A673 (cell line): ENCODE measurements at regions not wholly inside any gene's neighbourhood (a gene's known extent, or its start where the extent isn't known, plus 50 kb on each side); places are given as distances from the start of the nearest gene placed in this dataset.

Source experiments
- BruUV-seq: library from RNA; stranded (reverse); fragments of 400-500 nt; replicated peaks from 2 replicates; lab custom pipeline; 2021; lab: Mats Ljungman, UMichigan
- CTCF ChIA-PET: fragments of 300-600 bp; sonication (Branson Sonifier 250); formaldehyde crosslinking; loops from one replicate; lab custom pipeline; 2022; ENCODE audit warnings: antibody characterized with exemption; lab: Charles Lee
- POLR2A ChIA-PET: fragments of 300-600 bp; sonication (Branson Sonifier 250); formaldehyde crosslinking; loops from one replicate; lab custom pipeline; 2022; ENCODE audit warnings: antibody characterized with exemption; ENCODE audit not compliant: low non-redundant PET; lab: Charles Lee
- DNase-seq: peaks from one replicate; pipeline ENCODE4 v3.0.0-alpha.2; 2015; ENCODE audit warnings: low spot score
- H3K27ac ChIP-seq: fragments of 200-600 bp; sonication (generic); 2 replicates; pipeline ENCODE4 v1.5.1; 2016; ENCODE audit warnings: mixed run types, low read depth, mild to moderate bottlenecking, mixed read lengths, antibody characterized with exemption, low read length; ENCODE audit not compliant: poor library complexity, severe bottlenecking
- H3K27me3 ChIP-seq: fragments of 200-600 bp; sonication (generic); replicated peaks from 2 replicates; pipeline ENCODE4 v1.6.1; 2017; ENCODE audit warnings: mixed run types, low read depth, mild to moderate bottlenecking, mixed read lengths, antibody characterized with exemption, low read length; ENCODE audit not compliant: insufficient read depth, poor library complexity
- H3K36me3 ChIP-seq: fragments of 200-600 bp; sonication (generic); 2 replicates; pipeline ENCODE4 v1.6.1; 2016; ENCODE audit warnings: mixed run types, mild to moderate bottlenecking, mixed read lengths, antibody characterized with exemption, low read length; ENCODE audit not compliant: insufficient read depth, poor library complexity, severe bottlenecking
- H3K4me1 ChIP-seq: fragments of 200-600 bp; sonication (generic); 2 replicates; pipeline ENCODE4 v1.6.1; 2017; ENCODE audit warnings: mixed run types, mild to moderate bottlenecking, mixed read lengths, antibody characterized with exemption, low read length; ENCODE audit not compliant: insufficient read depth, poor library complexity, severe bottlenecking
- H3K4me3 ChIP-seq: fragments of 200-600 bp; sonication (generic); 2 replicates; pipeline ENCODE4 v1.5.1; 2016; ENCODE audit warnings: low read depth, mixed run types, mild to moderate bottlenecking, mixed read lengths, low read length; ENCODE audit not compliant: poor library complexity, severe bottlenecking
- H3K9me3 ChIP-seq: fragments of 200-600 bp; sonication (generic); 2 replicates; pipeline ENCODE4 v1.6.1; 2016; ENCODE audit warnings: mixed run types, low read depth, mild to moderate bottlenecking, mixed read lengths, antibody characterized with exemption, low read length; ENCODE audit not compliant: poor library complexity, severe bottlenecking
- EZH2 ChIP-seq: fragments of 200-600 bp; sonication (generic); IDR thresholded peaks from 2 replicates; pipeline ENCODE4 v1.6.1; 2017; ENCODE audit warnings: borderline replicate concordance, low read depth, mild to moderate bottlenecking, mixed read lengths, antibody characterized with exemption, low read length; ENCODE audit not compliant: poor library complexity, severe bottlenecking
- intact Hi-C: fragments of 100-400 bp; cut with micrococcal nuclease; formaldehyde crosslinking; loops from one replicate; pipeline ENCODE4 v1.10.0; 2022; ENCODE audit not compliant: unreplicated experiment
- TF ChIP-seq, protein P1 (sequence below): fragments of 300-800, 200-600 bp; sonication (generic); conservative IDR thresholded peaks from 2 replicates; pipeline ENCODE4 v1.5.1; 2017; ENCODE audit warnings: low read depth, mild to moderate bottlenecking, antibody characterized with exemption, low read length, moderate library complexity, mixed read lengths

DNA sequence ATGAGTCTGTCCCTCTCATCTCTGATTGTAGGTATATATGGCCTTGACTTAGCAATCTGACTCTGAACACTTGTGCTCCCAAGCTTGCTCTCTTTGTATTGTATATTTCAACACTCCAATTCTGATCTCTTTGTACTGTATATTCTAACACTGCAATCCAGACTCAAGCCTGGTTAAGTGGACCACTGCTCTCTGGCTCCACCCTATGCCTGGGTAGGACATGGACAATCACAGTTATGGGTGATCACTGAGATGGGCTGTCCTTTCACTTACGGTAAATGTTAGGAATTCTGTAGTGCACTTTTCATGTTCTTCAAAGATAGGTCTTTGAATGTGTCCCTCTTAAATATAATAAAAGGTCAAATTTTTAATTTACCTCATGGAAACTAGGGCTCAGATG is 165.1 kb downstream of the TLR4 start:
- BruUV-seq, result no TSS peak
- ChIA-PET CTCF (no interaction called here), POLR2A (no interaction called here)
- TF ChIP-seq, protein P1, sequence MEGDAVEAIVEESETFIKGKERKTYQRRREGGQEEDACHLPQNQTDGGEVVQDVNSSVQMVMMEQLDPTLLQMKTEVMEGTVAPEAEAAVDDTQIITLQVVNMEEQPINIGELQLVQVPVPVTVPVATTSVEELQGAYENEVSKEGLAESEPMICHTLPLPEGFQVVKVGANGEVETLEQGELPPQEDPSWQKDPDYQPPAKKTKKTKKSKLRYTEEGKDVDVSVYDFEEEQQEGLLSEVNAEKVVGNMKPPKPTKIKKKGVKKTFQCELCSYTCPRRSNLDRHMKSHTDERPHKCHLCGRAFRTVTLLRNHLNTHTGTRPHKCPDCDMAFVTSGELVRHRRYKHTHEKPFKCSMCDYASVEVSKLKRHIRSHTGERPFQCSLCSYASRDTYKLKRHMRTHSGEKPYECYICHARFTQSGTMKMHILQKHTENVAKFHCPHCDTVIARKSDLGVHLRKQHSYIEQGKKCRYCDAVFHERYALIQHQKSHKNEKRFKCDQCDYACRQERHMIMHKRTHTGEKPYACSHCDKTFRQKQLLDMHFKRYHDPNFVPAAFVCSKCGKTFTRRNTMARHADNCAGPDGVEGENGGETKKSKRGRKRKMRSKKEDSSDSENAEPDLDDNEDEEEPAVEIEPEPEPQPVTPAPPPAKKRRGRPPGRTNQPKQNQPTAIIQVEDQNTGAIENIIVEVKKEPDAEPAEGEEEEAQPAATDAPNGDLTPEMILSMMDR, result no peak
- no peak for TF ChIP-seq EZH2
- no peaks in the 10 kb centered on the region for H3K36me3 ChIP-seq
- no peak overlapping the region for H3K4me3 ChIP-seq
- DNase-seq, result no peak
- intact Hi-C loops, result no loop called here
- H3K4me1 ChIP-seq, result no peaks in the 10 kb centered on the region
- H3K27ac ChIP-seq, result no peak overlapping the region
- H3K27me3 ChIP-seq, result peaks cover 5% of the 10 kb centered on the region
- no peaks in the 10 kb centered on the region for H3K9me3 ChIP-seq

DNA sequence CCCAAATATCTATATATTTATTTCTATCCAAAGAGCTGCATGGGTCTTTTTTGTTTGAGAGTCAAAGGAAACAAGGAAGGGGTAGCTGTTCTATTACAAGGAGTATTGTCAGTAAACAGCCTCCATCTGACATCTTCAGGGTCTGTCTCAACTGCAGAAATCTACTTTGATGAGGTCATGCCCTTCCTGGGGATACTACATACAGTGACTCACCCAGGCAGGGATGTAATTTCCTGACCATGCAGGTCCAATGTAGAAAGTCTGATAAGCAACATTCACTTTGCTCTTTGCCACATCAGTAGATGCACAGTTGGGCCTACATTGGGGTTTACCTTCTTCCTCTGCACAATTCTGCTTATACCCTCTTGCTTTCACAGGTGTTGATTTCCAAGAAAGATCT is 165.5 kb downstream of the TLR4 start:
- Histone ChIP-seq H3K4me3 (no peak overlapping the region), H3K4me1 (no peaks in the 10 kb centered on the region), H3K9me3 (no peaks in the 10 kb centered on the region), H3K27me3 (peaks cover 4% of the 10 kb centered on the region), H3K27ac (no peak overlapping the region), H3K36me3 (no peaks in the 10 kb centered on the region)
- TF ChIP-seq, protein P1, result no peak
- no peak for TF ChIP-seq EZH2
- POLR2A ChIA-PET, result no interaction called here
- no peak for DNase-seq
- CTCF ChIA-PET, result no interaction called here
- no TSS peak for BruUV-seq
- intact Hi-C loops, result no loop called here

DNA sequence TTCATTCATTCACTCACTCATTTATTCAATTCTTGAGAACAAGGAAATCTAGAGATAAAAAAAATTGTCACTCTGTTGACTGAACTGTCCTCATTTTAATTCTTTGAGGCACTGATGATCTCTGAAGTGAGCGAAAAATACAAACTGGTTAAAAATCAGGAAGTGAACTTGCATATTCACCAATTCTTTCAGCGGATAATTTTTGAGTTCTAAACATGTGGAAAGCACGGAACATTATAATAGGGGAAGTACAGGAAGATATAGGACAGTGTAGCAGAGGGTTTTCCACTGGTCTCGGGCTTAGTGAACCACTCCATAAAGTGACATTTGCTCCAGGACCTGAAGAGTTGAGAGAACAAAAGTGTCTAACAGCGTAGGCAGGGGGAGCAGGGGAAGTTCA is 169.5 kb downstream of the TLR4 start:
- no peaks in the 10 kb centered on the region for H3K4me1 ChIP-seq
- ChIA-PET POLR2A (no interaction called here), CTCF (no interaction called here)
- no peak for DNase-seq
- no TSS peak for BruUV-seq
- no peak overlapping the region for H3K4me3 ChIP-seq
- intact Hi-C loops, result no loop called here
- no peaks in the 10 kb centered on the region for H3K9me3 ChIP-seq
- H3K36me3 ChIP-seq, result no peaks in the 10 kb centered on the region
- H3K27me3 ChIP-seq, result peaks cover 4% of the 10 kb centered on the region
- H3K27ac ChIP-seq, result no peak overlapping the region
- TF ChIP-seq, protein P1, result no peak
- no peak for TF ChIP-seq EZH2
